Erythroblast (primary cell): ENCODE measurements at regions not wholly inside any gene's neighbourhood (a gene's known extent, or its start where the extent isn't known, plus 50 kb on each side); places are given as distances from the start of the nearest gene placed in this dataset.

Experiments
- GATA1 ChIP-seq: IDR thresholded peaks from 2 replicates; pipeline ENCODE4 v1.6.1; 2011; ENCODE audit warnings: low read depth, mild to moderate bottlenecking, control low read depth, low read length, moderate library complexity
- POLR2A ChIP-seq: IDR thresholded peaks from 2 replicates; pipeline ENCODE4 v1.6.1; 2011; ENCODE audit warnings: mild to moderate bottlenecking, low read length

DNA sequence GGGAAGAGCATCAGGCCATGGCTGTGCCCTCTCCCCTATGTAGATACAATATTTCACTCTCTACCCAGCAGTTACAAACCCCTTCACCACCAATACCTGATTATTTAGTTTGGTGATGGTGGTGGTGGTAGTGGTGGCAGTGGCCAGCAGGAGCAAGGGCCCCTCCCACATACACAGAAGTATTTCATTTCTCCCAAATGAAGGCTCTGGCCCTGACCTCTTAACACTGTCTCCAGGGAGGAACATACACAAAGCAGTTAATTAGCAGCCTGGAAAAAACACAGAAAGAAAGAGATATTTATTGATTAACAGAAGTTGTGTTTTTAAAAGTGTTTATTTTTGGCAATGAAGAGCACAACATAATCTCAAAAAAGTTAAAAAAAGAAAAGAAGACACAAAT lies 212.7 kb upstream of the SAMSN1 start:
- TF ChIP-seq POLR2A (no peak), GATA1 (no peak)
